ENCODE measurements at regions not wholly inside any gene's neighbourhood (a gene's known extent, or its start where the extent isn't known, plus 50 kb on each side); places are given as distances from the start of the nearest gene placed in this dataset.

- H3K4me2 ChIP-seq (ENCODE audit: insufficient read depth, low read length), result no peak overlapping the region
- no peaks in the 10 kb centered on the region for H3K36me3 ChIP-seq (ENCODE audit: control insufficient read depth in 2 of 2, extremely low read depth in 1 of 2, insufficient read depth in 2 of 2, low read length in 2 of 2)
- intact Hi-C loops (cut with micrococcal nuclease), result no loop called here
- no peak overlapping the region for H3K4me3 ChIP-seq (replicated peaks in 1 of 3; ENCODE audit: insufficient read depth in 1 of 3, low read depth in 1 of 3, low read length in 3 of 3)
- no peak overlapping the region for H2AFZ ChIP-seq (ENCODE audit: low read depth, low read length)
- ChIA-PET CTCF (interaction anchor here (1.0 kb wide), 1 partner anchor 9 kb away, joined by 3 read pairs; no protein-coding TSS in a partner anchor), POLR2A (no interaction called here)
- H3K4me1 ChIP-seq (ENCODE audit: control insufficient read depth, extremely low read depth, insufficient read depth, low read length), result no peaks in the 10 kb centered on the region
- DNase-seq (ENCODE audit: low read depth, low spot score) (no peak), FAIRE-seq (no peak)
- peaks cover 0 to 1% of the 10 kb centered on the region in 2 experiments for H3K27me3 ChIP-seq (ENCODE audit: control insufficient read depth in 2 of 2, insufficient read depth in 2 of 2, low read length in 2 of 2)
- no peaks in the 10 kb centered on the region for H3K9me3 ChIP-seq (replicated peaks; ENCODE audit: control insufficient read depth, insufficient read depth, low read length)
- no TSS peak for BruUV-seq (replicated peaks)
- H3K9me1 ChIP-seq (replicated peaks; ENCODE audit: control insufficient read depth, extremely low read depth, insufficient read depth, low read length), result no peaks in the 10 kb centered on the region
- H3K79me2 ChIP-seq (ENCODE audit: control insufficient read depth, insufficient read depth, low read length), result no peaks in the 10 kb centered on the region
- TF ChIP-seq JUN (IDR thresholded peaks at IDR 0.05; ENCODE audit: borderline replicate concordance, insufficient read depth, insufficient read length, low read depth) (no peak), CTCF (IDR thresholded peaks at IDR 0.05; ENCODE audit: extremely low read depth in 1 of 2, insufficient read depth in 1 of 2, low read depth in 1 of 2, low read length in 2 of 2) (no peak), FOS (IDR thresholded peaks at IDR 0.05; ENCODE audit: borderline replicate concordance, insufficient read depth, low read length) (no peak), MAX (IDR thresholded peaks at IDR 0.05; ENCODE audit: insufficient read depth, insufficient read length) (no peak), GATA2 (IDR thresholded peaks at IDR 0.05; ENCODE audit: insufficient read depth, insufficient read length, low read depth, low read length) (no peak), EZH2 (IDR thresholded peaks at IDR 0.05; ENCODE audit: borderline replicate concordance, low read depth, low read length, severe bottlenecking) (no peak), POLR2A (IDR thresholded peaks at IDR 0.05; ENCODE audit: low read depth, low read length) (no peak), POLR2AphosphoS5 (IDR thresholded peaks at IDR 0.05; ENCODE audit: insufficient read depth, low read depth, low read length) (no peak), MYC (IDR thresholded peaks at IDR 0.05; ENCODE audit: low read depth, low read length) (no peak)
- H4K20me1 ChIP-seq (replicated peaks; ENCODE audit: control insufficient read depth, extremely low read depth, insufficient read depth, low read length), result no peaks in the 10 kb centered on the region
- H3K27ac ChIP-seq (ENCODE audit: insufficient read depth, low read depth, low read length), result no peak overlapping the region
- dilution Hi-C loops (cut with MboI; ENCODE audit: extremely low pct_ligation_motif_present, low sequenced_read_pairs), result no loop called here
- H3K9ac ChIP-seq (replicated peaks; ENCODE audit: extremely low read depth, insufficient read depth, low read length), result no peak overlapping the region
Observed at GRCh38 chr3:87979527-87979926, 79.3 kb downstream of the CGGBP1 start.
